GM12801 (cell line): ENCODE measurements at regions not wholly inside any gene's neighbourhood (a gene's known extent, or its start where the extent isn't known, plus 50 kb on each side); places are given as distances from the start of the nearest gene placed in this dataset.

Experiments
- TF ChIP-seq, protein P1 (sequence below): IDR thresholded peaks from one replicate; pipeline ENCODE4 v1.5.1; 2011; ENCODE audit warnings: control low read depth; ENCODE audit not compliant: insufficient read length; ENCODE audit errors: extremely low read depth

DNA sequence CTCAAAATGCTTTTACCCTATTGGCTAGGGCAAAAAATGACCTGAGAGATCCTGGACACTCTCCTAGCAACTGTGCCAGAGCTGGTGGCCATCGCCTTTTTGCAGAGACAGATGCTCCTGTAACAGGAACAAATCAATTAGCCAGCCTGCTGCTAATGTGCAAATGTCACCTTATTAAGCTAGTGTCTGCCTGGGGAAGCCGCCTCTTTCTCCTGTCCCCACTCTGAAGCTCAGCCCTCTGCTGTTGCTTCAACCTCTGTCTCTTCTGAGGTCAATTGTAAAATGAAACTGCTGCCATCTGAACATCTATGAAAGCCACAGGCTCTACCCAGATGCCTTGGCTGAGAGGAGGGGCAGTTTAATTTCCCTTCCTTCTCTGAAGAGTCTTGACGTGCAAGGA is 85.5 kb upstream of the CACNA1E start:
- TF ChIP-seq, protein P1, sequence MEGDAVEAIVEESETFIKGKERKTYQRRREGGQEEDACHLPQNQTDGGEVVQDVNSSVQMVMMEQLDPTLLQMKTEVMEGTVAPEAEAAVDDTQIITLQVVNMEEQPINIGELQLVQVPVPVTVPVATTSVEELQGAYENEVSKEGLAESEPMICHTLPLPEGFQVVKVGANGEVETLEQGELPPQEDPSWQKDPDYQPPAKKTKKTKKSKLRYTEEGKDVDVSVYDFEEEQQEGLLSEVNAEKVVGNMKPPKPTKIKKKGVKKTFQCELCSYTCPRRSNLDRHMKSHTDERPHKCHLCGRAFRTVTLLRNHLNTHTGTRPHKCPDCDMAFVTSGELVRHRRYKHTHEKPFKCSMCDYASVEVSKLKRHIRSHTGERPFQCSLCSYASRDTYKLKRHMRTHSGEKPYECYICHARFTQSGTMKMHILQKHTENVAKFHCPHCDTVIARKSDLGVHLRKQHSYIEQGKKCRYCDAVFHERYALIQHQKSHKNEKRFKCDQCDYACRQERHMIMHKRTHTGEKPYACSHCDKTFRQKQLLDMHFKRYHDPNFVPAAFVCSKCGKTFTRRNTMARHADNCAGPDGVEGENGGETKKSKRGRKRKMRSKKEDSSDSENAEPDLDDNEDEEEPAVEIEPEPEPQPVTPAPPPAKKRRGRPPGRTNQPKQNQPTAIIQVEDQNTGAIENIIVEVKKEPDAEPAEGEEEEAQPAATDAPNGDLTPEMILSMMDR, result no peak

GRCh38 chr1:181398544-181398943 is 84.8 kb upstream of the CACNA1E start:
- TF ChIP-seq, protein P1, result no peak

GRCh38 chr1:181405584-181405983 is 77.7 kb upstream of the CACNA1E start:
- TF ChIP-seq, protein P1, result no peak

DNA sequence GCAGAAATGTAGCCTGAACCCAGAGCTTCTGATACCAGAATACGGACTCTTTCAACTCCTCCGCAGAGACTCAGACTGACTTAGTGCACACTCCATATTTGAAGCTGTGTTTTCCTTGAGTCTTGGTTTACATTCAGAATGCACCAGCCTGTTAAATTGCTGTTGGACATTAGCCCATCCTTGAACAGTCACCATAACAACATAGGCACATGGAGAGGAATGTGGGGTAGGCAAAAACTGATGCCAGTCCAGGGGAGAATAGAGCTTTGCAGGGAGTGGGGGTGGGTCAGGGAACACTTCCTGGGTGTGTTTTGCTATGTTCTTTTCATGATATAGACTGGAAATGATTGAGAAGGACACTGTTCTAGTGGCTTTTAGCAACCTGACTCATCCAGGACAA is 76.3 kb upstream of the CACNA1E start:
- TF ChIP-seq, protein P1, result no peak

- TF ChIP-seq, protein P1, result no peak
Measured at GRCh38 chr1:181409981-181410380, 73.3 kb upstream of the CACNA1E start.

DNA sequence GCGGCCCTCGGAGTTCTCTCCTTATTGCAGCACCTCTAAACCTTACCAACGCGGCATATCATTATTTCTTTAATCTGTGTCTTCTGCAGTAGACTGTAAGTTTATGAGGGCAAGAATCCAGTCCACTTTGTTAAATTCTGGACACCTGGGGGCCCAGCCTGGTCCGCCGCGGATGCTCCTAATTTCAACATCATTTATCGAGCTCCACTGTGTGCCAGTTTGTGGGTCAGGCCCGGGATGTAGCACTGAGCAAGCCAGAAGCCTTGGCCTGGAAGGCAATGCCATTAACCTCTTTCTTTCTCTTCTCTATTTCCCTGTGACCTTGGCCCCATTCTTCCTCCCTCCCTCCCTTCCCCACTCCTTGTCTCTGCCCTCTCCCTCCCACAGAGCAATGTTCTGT is 70.6 kb upstream of the CACNA1E start:
- TF ChIP-seq, protein P1, result no peak

GRCh38 chr1:181413195-181413815 is 70.0 kb upstream of the CACNA1E start:
- TF ChIP-seq, protein P1, result no peak
